IPS-15b (cell line): ENCODE measurements at regions not wholly inside any gene's neighbourhood (a gene's known extent, or its start where the extent isn't known, plus 50 kb on each side); places are given as distances from the start of the nearest gene placed in this dataset.

Source experiments
- H3K27me3 ChIP-seq: one replicate; pipeline ENCODE4 v1.6.1; 2013; ENCODE audit warnings: low read length; ENCODE audit not compliant: control insufficient read depth, insufficient read depth
- H3K36me3 ChIP-seq: one replicate; pipeline ENCODE4 v1.6.1; 2013; ENCODE audit warnings: low read length; ENCODE audit not compliant: control insufficient read depth, insufficient read depth
- H3K4me1 ChIP-seq: one replicate; pipeline ENCODE4 v1.6.1; 2013; ENCODE audit warnings: mild to moderate bottlenecking, low read length; ENCODE audit not compliant: control insufficient read depth, insufficient read depth
- H3K4me3 ChIP-seq: one replicate; pipeline ENCODE4 v1.5.1; 2013; ENCODE audit warnings: low read depth, low read length
- H3K9ac ChIP-seq: one replicate; pipeline ENCODE4 v1.6.1; 2013; ENCODE audit warnings: low read depth, mild to moderate bottlenecking, low read length
- H3K9me3 ChIP-seq: one replicate; pipeline ENCODE4 v1.6.1; 2013; ENCODE audit warnings: mild to moderate bottlenecking, low read length; ENCODE audit not compliant: control insufficient read depth, insufficient read depth

DNA sequence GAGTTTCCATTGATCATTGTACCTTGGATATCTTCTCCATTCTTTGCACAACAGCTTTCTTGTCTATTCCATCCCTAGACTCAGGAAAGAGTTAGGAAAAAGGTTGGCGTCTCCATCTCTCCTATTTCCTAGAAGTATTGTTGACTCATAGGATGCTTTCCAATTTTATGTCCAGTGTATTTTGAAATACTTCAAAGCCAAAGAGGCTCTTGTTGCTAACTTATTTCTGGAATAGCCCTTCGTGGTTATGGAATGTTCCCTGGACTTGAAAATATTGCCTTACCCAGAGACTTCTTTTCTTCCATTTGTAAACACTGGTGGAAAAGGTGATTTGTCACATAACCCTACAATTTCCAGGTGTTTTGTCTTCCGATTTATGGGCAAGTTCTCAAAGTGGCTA is 402.3 kb upstream of the ZNF608 start:
- Histone ChIP-seq H3K36me3 (no peaks in the 10 kb centered on the region), H3K9ac (no peak overlapping the region), H3K27me3 (no peaks in the 10 kb centered on the region), H3K4me3 (no peak overlapping the region), H3K4me1 (peaks cover 13% of the 10 kb centered on the region), H3K9me3 (no peaks in the 10 kb centered on the region)

DNA sequence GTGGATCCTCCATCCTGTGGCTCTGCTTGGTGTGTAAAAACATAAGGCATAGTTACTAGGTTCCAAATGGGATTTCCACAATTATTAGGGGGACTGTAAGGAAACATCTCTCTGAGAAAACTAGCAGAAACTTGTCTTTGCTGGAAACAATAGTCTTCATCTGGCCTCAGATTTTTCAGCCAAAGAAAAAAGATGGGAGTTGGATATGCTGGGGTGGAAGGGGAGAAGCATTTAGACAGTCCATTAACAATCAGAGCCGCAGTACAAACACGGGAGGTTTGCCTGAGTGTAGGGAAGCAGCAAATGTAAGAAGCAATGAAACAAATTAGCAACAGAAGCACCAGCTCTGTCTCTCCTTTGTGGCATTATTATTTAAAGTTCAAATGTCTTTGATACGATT is 402.7 kb upstream of the ZNF608 start:
- Histone ChIP-seq H3K4me1 (peaks cover 15% of the 10 kb centered on the region), H3K9me3 (no peaks in the 10 kb centered on the region), H3K36me3 (no peaks in the 10 kb centered on the region), H3K9ac (no peak overlapping the region), H3K4me3 (no peak overlapping the region), H3K27me3 (no peaks in the 10 kb centered on the region)

GRCh38 chr5:125149527-125149926 is 403.1 kb upstream of the ZNF608 start:
- Histone ChIP-seq H3K9me3 (no peaks in the 10 kb centered on the region), H3K9ac (no peak overlapping the region)

GRCh38 chr5:125150041-125150669 is 403.7 kb upstream of the ZNF608 start:
- Histone ChIP-seq H3K9ac (no peak overlapping the region), H3K9me3 (no peaks in the 10 kb centered on the region), H3K4me1 (peaks cover 15% of the 10 kb centered on the region), H3K27me3 (no peaks in the 10 kb centered on the region), H3K4me3 (no peak overlapping the region), H3K36me3 (no peaks in the 10 kb centered on the region)

More at GRCh38 chr5:125149527-125149926, 403.1 kb upstream of the ZNF608 start:
- H3K36me3 ChIP-seq, result no peaks in the 10 kb centered on the region
- no peak overlapping the region for H3K4me3 ChIP-seq
- H3K4me1 ChIP-seq, result peaks cover 15% of the 10 kb centered on the region
- no peaks in the 10 kb centered on the region for H3K27me3 ChIP-seq

DNA sequence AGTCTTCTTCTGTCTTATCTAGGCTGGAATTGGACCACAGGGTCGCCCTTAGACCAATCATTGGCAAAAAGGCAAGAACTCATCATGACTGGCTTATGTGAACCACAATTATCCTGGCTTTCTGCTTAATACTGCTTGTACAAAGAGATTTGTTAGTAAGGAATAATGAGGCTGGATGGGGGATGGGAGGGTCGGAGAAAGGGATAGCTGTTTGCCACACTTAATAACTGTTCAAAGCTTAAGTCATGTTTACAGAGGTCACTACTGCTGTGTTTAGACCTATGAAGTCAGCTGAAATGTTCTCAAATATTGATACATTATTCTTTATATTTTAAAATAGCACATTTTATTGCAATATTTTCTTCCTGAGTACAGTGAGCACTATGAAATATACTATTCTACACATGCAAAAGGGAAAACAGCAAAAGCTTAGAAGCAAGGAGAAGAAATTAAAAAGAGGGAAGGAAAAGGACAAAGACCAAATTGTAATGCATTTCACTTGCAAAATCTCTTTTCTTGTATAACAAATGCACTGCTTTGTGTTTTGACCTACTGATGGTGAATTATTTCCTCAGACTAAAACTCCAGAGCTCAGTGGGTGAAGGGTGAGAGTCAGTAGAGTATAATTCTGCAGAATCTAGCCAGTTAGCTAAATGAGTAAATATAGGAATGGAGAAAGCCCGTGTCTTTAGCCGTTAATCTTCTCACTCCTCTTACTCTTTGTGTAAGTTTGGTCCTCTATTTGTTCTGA is 404.9 kb upstream of the ZNF608 start:
- H3K9ac ChIP-seq, result no peak overlapping the region
- no peak overlapping the region for H3K4me3 ChIP-seq
- H3K36me3 ChIP-seq, result no peaks in the 10 kb centered on the region
- no peaks in the 10 kb centered on the region for H3K9me3 ChIP-seq
- H3K4me1 ChIP-seq, result peaks cover 15% of the 10 kb centered on the region
- no peaks in the 10 kb centered on the region for H3K27me3 ChIP-seq

DNA sequence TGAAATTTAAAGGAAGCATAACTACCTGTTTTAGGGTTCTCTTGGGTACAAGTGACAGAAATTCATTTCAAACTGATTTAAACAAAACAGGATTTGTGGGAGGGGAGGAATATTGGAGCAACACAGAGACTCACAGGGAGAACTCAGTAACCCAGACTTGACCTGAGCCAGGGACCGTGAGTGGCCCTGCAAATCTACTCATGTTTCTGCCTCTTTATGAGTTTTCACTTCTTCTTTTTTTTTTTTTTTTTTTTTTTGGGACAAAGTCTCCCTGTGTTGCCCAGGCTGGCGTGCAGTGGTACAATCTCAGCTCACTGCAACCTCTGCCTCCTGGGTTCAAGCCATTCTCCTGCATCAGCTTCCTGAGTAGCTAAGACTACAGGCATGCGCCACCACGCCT is 405.6 kb upstream of the ZNF608 start:
- H3K4me3 ChIP-seq, result no peak overlapping the region
- H3K27me3 ChIP-seq, result no peaks in the 10 kb centered on the region
- no peak overlapping the region for H3K9ac ChIP-seq
- no peaks in the 10 kb centered on the region for H3K36me3 ChIP-seq
- H3K4me1 ChIP-seq, result peaks cover 16% of the 10 kb centered on the region
- H3K9me3 ChIP-seq, result no peaks in the 10 kb centered on the region

- Histone ChIP-seq H3K4me1 (peaks cover 20% of the 10 kb centered on the region), H3K9ac (no peak overlapping the region), H3K4me3 (no peak overlapping the region), H3K9me3 (no peaks in the 10 kb centered on the region), H3K36me3 (no peaks in the 10 kb centered on the region), H3K27me3 (no peaks in the 10 kb centered on the region)
Measured at GRCh38 chr5:125152461-125153189, 406.2 kb upstream of the ZNF608 start.

GRCh38 chr5:125153231-125153630 is 406.8 kb upstream of the ZNF608 start:
- H3K36me3 ChIP-seq, result no peaks in the 10 kb centered on the region
- H3K9ac ChIP-seq, result no peak overlapping the region
- H3K27me3 ChIP-seq, result no peaks in the 10 kb centered on the region
- peaks cover 20% of the 10 kb centered on the region for H3K4me1 ChIP-seq
- no peak overlapping the region for H3K4me3 ChIP-seq
- H3K9me3 ChIP-seq, result no peaks in the 10 kb centered on the region

GRCh38 chr5:125154301-125155110 is 408.1 kb upstream of the ZNF608 start:
- Histone ChIP-seq H3K4me1 (peaks cover 20% of the 10 kb centered on the region), H3K27me3 (no peaks in the 10 kb centered on the region), H3K4me3 (no peak overlapping the region), H3K9ac (no peak overlapping the region), H3K36me3 (no peaks in the 10 kb centered on the region), H3K9me3 (no peaks in the 10 kb centered on the region)

GRCh38 chr5:125160787-125161502 is 414.5 kb upstream of the ZNF608 start:
- Histone ChIP-seq H3K4me3 (no peak overlapping the region), H3K36me3 (no peaks in the 10 kb centered on the region), H3K9me3 (no peaks in the 10 kb centered on the region), H3K4me1 (peaks cover 5% of the 10 kb centered on the region), H3K9ac (no peak overlapping the region), H3K27me3 (no peaks in the 10 kb centered on the region)

- no peaks in the 10 kb centered on the region for H3K27me3 ChIP-seq
- H3K9me3 ChIP-seq, result no peaks in the 10 kb centered on the region
- no peaks in the 10 kb centered on the region for H3K36me3 ChIP-seq
- no peaks in the 10 kb centered on the region for H3K4me1 ChIP-seq
- no peak overlapping the region for H3K9ac ChIP-seq
- H3K4me3 ChIP-seq, result no peak overlapping the region
Measured at GRCh38 chr5:125162714-125163113, 416.3 kb upstream of the ZNF608 start.
